Glutamatergic neuron (in vitro differentiated cells): ENCODE measurements at regions not wholly inside any gene's neighbourhood (a gene's known extent, or its start where the extent isn't known, plus 50 kb on each side); places are given as distances from the start of the nearest gene placed in this dataset.
"Not testable (repeated sequence)": the region's sequence is repeated elsewhere in the genome, so short reads cannot be mapped to it uniquely, and the experiment has no call there.

Experiments used
- DNase-seq: peaks from one replicate; pipeline ENCODE4 v3.0.0; 2022
- H3K27ac Mint-ChIP-seq: one replicate; pipeline ENCODE4 v1.8.0; 2020; ENCODE audit warnings: mild to moderate bottlenecking, mixed read lengths, inconsistent platforms; ENCODE audit not compliant: unreplicated experiment
- H3K27me3 Mint-ChIP-seq: one replicate; pipeline ENCODE4 v1.8.0; 2020; ENCODE audit warnings: mild to moderate bottlenecking, moderate library complexity, mixed read lengths, inconsistent platforms; ENCODE audit not compliant: unreplicated experiment
- H3K36me3 Mint-ChIP-seq: one replicate; pipeline ENCODE4 v1.8.0; 2020; ENCODE audit warnings: mild to moderate bottlenecking, mixed read lengths, inconsistent platforms; ENCODE audit not compliant: unreplicated experiment
- H3K4me1 Mint-ChIP-seq: one replicate; pipeline ENCODE4 v1.8.0; 2020; ENCODE audit warnings: mild to moderate bottlenecking, low read depth, mixed read lengths, inconsistent platforms; ENCODE audit not compliant: unreplicated experiment
- H3K4me3 Mint-ChIP-seq: one replicate; pipeline ENCODE4 v1.8.0; 2020; ENCODE audit warnings: mild to moderate bottlenecking, mixed read lengths, inconsistent platforms; ENCODE audit not compliant: unreplicated experiment
- H3K9me3 Mint-ChIP-seq: one replicate; pipeline ENCODE4 v1.8.0; 2020; ENCODE audit warnings: mild to moderate bottlenecking, moderate library complexity, mixed read lengths, inconsistent platforms; ENCODE audit not compliant: unreplicated experiment
- TF ChIP-seq, protein P1 (sequence below): fragments of 200-600 bp; sonication (generic); IDR thresholded peaks from one replicate; pipeline ENCODE4 v1.5.0; 2021; ENCODE audit not compliant: partially characterized antibody, unreplicated experiment

DNA sequence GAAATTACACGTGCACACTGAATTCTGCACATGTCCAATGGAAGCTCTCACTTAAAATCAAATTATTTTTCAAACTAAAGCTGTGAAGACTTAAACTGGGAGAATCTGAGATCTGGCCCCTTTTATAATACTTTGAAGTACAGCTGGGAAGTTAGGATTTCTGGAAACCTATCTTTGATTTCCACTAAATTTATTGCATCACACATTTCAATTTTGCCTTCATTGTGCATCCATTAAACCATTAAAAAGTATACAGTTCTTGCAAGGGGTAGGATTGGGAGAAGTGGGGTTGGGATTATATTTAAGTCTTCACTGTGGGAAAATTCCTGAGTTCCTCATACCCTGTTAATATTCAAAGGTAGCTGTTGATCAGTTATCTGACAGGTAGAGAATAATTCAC lies 1229.6 kb upstream of the ZEB2 start:
- no peak for DNase-seq
- Mint-ChIP-seq H3K4me3 (no peak overlapping the region), H3K27me3 (no peaks in the 10 kb centered on the region), H3K4me1 (peaks cover 14% of the 10 kb centered on the region), H3K9me3 (no peaks in the 10 kb centered on the region), H3K27ac (no peak overlapping the region), H3K36me3 (no peaks in the 10 kb centered on the region)
- TF ChIP-seq, protein P1, sequence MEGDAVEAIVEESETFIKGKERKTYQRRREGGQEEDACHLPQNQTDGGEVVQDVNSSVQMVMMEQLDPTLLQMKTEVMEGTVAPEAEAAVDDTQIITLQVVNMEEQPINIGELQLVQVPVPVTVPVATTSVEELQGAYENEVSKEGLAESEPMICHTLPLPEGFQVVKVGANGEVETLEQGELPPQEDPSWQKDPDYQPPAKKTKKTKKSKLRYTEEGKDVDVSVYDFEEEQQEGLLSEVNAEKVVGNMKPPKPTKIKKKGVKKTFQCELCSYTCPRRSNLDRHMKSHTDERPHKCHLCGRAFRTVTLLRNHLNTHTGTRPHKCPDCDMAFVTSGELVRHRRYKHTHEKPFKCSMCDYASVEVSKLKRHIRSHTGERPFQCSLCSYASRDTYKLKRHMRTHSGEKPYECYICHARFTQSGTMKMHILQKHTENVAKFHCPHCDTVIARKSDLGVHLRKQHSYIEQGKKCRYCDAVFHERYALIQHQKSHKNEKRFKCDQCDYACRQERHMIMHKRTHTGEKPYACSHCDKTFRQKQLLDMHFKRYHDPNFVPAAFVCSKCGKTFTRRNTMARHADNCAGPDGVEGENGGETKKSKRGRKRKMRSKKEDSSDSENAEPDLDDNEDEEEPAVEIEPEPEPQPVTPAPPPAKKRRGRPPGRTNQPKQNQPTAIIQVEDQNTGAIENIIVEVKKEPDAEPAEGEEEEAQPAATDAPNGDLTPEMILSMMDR: no peak

DNA sequence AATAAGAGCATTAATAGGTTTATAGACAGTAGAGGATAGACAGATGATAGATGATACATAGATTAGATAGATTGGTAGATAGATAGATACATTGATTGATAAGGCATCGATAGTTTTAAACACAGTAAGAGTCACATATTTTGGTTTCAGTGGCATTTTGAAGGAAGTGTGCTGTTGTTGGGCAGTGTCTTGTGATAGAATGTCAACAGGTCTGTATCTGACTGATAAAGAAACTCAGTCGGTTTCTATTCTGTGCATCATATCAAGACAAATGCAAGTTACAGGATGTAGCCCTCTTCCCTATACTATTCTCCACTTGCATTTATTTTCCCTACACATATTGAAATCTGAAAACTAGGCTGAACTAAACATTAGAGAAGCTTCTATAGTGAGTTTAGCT lies 1229.0 kb upstream of the ZEB2 start:
- no peaks in the 10 kb centered on the region for H3K36me3 Mint-ChIP-seq
- peaks cover 14% of the 10 kb centered on the region for H3K4me1 Mint-ChIP-seq
- TF ChIP-seq, protein P1: no peak
- no peak for DNase-seq
- no peaks in the 10 kb centered on the region for H3K27me3 Mint-ChIP-seq
- H3K4me3 Mint-ChIP-seq: no peak overlapping the region
- H3K9me3 Mint-ChIP-seq: no peaks in the 10 kb centered on the region
- no peak overlapping the region for H3K27ac Mint-ChIP-seq

DNA sequence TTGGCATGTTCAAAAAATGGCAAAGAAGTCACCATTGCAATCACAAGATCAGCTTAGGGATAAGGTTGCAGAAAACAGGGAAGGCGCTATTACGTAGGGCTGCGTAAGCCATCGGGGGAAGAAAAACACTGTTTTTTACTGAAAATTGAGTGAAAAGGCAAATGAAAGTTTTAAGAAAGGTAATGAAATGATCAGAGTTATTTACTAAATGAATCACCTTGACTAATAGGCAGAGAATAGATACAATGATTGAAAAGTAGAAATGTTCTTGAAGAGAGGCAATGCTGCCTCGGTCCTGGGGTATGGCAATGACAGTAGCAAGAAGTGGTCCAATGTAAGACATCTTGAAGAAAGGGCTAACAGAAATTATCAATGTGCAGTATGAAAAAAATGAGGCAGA lies 1227.8 kb upstream of the ZEB2 start:
- no peak overlapping the region for H3K27ac Mint-ChIP-seq
- H3K9me3 Mint-ChIP-seq: no peaks in the 10 kb centered on the region
- H3K27me3 Mint-ChIP-seq: no peaks in the 10 kb centered on the region
- peaks cover 5% of the 10 kb centered on the region for H3K4me1 Mint-ChIP-seq
- H3K4me3 Mint-ChIP-seq: no peak overlapping the region
- H3K36me3 Mint-ChIP-seq: no peaks in the 10 kb centered on the region
- DNase-seq: no peak
- TF ChIP-seq, protein P1: no peak

DNA sequence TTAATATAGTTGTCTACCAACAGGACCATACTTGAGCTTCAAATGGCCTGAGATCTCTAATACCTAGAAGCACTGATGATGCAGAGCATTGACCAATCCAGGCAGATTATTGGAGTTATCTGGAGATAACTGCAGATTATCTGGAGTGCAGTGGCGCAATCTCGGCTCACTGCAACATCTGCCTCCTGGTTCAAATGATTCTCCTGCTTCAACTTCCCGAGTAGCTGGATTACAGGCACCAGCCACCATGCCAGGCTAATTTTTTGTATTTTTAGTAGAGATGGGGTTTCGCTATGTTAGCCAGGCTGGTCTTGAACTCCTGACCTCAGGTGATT lies 1225.4 kb upstream of the ZEB2 start:
- H3K27me3 Mint-ChIP-seq, H3K4me1 Mint-ChIP-seq, H3K27ac Mint-ChIP-seq, H3K36me3 Mint-ChIP-seq, DNase-seq, H3K9me3 Mint-ChIP-seq, H3K4me3 Mint-ChIP-seq: not testable (repeated sequence)

DNA sequence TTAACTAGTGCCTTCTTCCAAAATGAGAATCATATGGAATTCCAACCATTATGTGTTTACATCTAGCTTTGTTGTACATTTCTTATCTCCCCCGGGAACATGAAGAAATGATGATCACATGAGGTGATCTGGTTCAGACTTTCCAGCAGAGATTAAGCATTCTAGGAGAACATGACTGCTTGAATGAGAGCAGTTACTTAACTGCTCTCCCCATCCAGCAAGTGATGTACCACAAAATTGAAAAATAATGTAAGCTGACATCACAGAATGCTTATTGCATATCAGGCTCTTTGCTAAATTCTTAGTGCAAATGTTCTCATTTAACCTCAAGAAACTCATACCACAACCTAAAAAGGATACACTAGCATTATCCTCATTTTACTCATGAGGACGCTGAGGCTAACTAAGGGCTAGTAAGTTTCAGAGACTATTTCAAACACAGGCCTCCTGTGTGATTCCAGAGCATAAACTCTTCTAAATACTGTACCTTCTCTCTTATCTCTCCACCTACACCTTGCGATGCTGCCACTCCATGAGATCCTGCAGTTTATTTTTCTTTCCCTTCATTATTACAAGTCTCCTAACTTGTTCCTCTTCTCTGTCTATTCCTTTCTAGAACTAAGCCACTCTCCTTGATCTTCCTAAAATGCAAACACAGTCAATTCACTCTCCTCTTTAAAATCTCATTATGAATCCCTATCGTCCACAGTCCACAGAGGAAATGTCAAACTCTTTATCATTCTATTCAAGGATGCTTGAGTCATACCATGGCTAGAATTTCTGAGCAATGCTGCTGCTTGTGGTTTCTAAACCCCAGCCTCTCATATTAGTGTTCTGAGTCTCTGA lies 1224.8 kb upstream of the ZEB2 start:
- Mint-ChIP-seq H3K4me1 (no peaks in the 10 kb centered on the region), H3K4me3 (no peak overlapping the region), H3K27me3 (no peaks in the 10 kb centered on the region), H3K9me3 (no peaks in the 10 kb centered on the region), H3K36me3 (no peaks in the 10 kb centered on the region), H3K27ac (no peak overlapping the region)
- no peak for DNase-seq
- TF ChIP-seq, protein P1: no peak
